Neural cell (in vitro differentiated cells): ENCODE measurements at regions not wholly inside any gene's neighbourhood (a gene's known extent, or its start where the extent isn't known, plus 50 kb on each side); places are given as distances from the start of the nearest gene placed in this dataset.

Experiments used
- CTCF ChIP-seq: fragments of 450-650 bp; IDR thresholded peaks from 2 replicates; pipeline ENCODE4 v1.5.1; 2014; ENCODE audit warnings: antibody characterized with exemption, mild to moderate bottlenecking, moderate library complexity; ENCODE audit not compliant: poor library complexity, severe bottlenecking
- EZH2 ChIP-seq: fragments of 200-600, 300-800 bp; shearing (Covaris generic), sonication (generic); IDR thresholded peaks from 2 replicates; pipeline ENCODE4 v1.6.1; 2014; ENCODE audit warnings: antibody characterized with exemption, low read length, borderline replicate concordance, mild to moderate bottlenecking; ENCODE audit not compliant: insufficient read depth, poor library complexity, severe bottlenecking
- REST ChIP-seq: IDR thresholded peaks from 2 replicates; pipeline ENCODE4 v1.6.1; 2012; ENCODE audit warnings: borderline replicate concordance

GRCh38 chr10:132133449-132134240 is 53.1 kb upstream of the DPYSL4 start:
- TF ChIP-seq REST (no peak), CTCF (no peak), EZH2 (no peak)
